Putamen (tissue), 1 donor: ENCODE measurements at regions not wholly inside any gene's neighbourhood (a gene's known extent, or its start where the extent isn't known, plus 50 kb on each side); places are given as distances from the start of the nearest gene placed in this dataset.
A peak's percentile ranks its signal among the peaks of the same experiment; 100 is the strongest.
"Not testable (repeated sequence)": the region's sequence is repeated elsewhere in the genome, so short reads cannot be mapped to it uniquely, and the experiment has no call there.

Experiments
- DNase-seq: peaks from one replicate; pipeline ENCODE4 v3.0.0-alpha.2; 2016; ENCODE audit warnings: low spot score

- DNase-seq = no peak
Observed at GRCh38 chr3:75242012-75242735, 422.0 kb upstream of the FRG2C start.

- no peak for DNase-seq
Observed at GRCh38 chr3:75248974-75249373, 415.2 kb upstream of the FRG2C start.

- DNase-seq = no peak
Observed at GRCh38 chr3:75254685-75255084, 409.4 kb upstream of the FRG2C start.

- not testable (repeated sequence) for DNase-seq
Observed at GRCh38 chr3:75258825-75259683, 405.1 kb upstream of the FRG2C start.

- DNase-seq = not testable (repeated sequence)
Observed at GRCh38 chr3:75260975-75261374, 403.2 kb upstream of the FRG2C start.

- no peak for DNase-seq
Observed at GRCh38 chr3:75262661-75263060, 401.5 kb upstream of the FRG2C start.

- DNase-seq = no peak
Observed at GRCh38 chr3:75265897-75266296, 398.2 kb upstream of the FRG2C start.

GRCh38 chr3:75268576-75268975 is 395.6 kb upstream of the FRG2C start:
- not testable (repeated sequence) for DNase-seq

GRCh38 chr3:75272237-75272636 is 391.9 kb upstream of the FRG2C start:
- DNase-seq = not testable (repeated sequence)

GRCh38 chr3:75272691-75273090 is 391.4 kb upstream of the FRG2C start:
- DNase-seq = no peak

GRCh38 chr3:75285531-75286148 is 378.5 kb upstream of the FRG2C start:
- not testable (repeated sequence) for DNase-seq

GRCh38 chr3:75288972-75289574 is 375.1 kb upstream of the FRG2C start:
- not testable (repeated sequence) for DNase-seq

GRCh38 chr3:75294124-75294523 is 370.0 kb upstream of the FRG2C start:
- peak; percentile 10 for DNase-seq

GRCh38 chr3:75295013-75295412 is 369.1 kb upstream of the FRG2C start:
- no peak for DNase-seq

GRCh38 chr3:75296858-75297257 is 367.3 kb upstream of the FRG2C start:
- no peak for DNase-seq

- no peak for DNase-seq
Observed at GRCh38 chr3:75300606-75301005, 363.5 kb upstream of the FRG2C start.

- not testable (repeated sequence) for DNase-seq
Observed at GRCh38 chr3:75301050-75301449, 363.1 kb upstream of the FRG2C start.

GRCh38 chr3:75303741-75304140 is 360.4 kb upstream of the FRG2C start:
- no peak for DNase-seq

- no peak for DNase-seq
Observed at GRCh38 chr3:75305901-75306300, 358.2 kb upstream of the FRG2C start.

- DNase-seq = not testable (repeated sequence)
Observed at GRCh38 chr3:75311306-75311705, 352.8 kb upstream of the FRG2C start.

- not testable (repeated sequence) for DNase-seq
Observed at GRCh38 chr3:75312469-75312868, 351.7 kb upstream of the FRG2C start.

GRCh38 chr3:75319776-75320175 is 344.4 kb upstream of the FRG2C start:
- not testable (repeated sequence) for DNase-seq
